ENCODE measurements at regions not wholly inside any gene's neighbourhood (a gene's known extent, or its start where the extent isn't known, plus 50 kb on each side); places are given as distances from the start of the nearest gene placed in this dataset.

DNA sequence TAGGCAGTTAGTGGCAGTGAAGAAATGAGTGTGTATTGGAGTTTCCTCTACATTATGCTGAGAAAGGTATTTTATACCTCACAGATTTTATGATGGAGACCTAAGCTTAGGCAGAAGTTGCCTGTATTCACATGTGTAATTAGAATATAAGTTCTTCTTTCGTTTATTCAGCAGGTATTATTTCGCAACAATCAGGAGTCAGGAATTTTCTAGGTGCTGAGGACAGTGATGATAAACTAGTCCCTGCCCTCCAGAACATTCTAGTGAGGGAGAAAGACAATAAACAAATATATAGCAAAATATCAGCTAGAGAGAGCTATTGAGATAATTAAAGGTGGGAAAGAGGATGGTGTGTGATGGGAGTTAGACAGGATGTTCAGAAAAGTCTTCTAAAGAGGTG lies 345.7 kb downstream of the GRIN2B start:
- in situ Hi-C loops (cut with HindIII; ENCODE audit: low pct_unique_long_range_greater_than_20kb, low sequenced_read_pairs) = no loop called here
- DNase-seq (ENCODE audit: low read depth) = no peak

DNA sequence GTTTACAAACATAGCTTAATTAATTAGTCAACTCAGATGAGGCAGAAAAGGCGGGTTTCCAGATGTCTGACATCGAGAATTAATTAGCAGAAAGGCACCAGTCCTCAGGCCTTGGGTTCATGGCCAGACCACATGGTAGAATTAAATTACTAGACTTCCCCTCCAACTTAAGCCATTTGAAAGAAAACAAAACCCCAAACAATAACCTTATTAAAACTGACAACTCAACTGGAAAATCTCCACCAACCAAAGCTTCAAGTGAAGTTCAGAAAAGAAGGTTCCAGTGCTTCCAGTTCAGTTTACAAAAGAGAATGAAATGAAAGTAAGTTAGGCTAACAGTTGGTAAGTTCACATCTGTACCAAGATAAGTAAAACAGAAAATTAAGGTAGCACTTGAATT lies 349.5 kb downstream of the GRIN2B start:
- in situ Hi-C loops (cut with HindIII; ENCODE audit: low pct_unique_long_range_greater_than_20kb, low sequenced_read_pairs) = no loop called here
- DNase-seq (ENCODE audit: low read depth) = no peak

DNA sequence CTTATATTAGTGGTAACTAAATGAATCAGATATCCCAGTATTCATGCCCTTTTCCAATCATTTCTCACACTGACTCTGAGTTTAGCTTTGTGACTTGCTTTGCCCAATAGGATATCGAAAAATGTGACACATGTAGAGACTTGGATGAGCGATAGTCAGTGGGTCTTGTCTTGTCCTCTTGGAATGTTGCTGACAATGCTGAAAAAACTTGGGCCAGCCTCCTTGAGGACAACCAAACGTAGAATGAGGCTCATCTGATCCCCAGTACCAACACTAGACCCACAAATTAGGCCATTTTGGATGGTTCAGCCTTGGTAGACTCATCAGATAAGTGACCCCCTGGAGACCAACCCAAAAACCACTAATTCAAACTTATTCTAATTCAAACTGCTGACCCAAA lies 351.0 kb downstream of the GRIN2B start:
- in situ Hi-C loops (cut with HindIII; ENCODE audit: low pct_unique_long_range_greater_than_20kb, low sequenced_read_pairs) = no loop called here
- DNase-seq (ENCODE audit: low read depth) = no peak

DNA sequence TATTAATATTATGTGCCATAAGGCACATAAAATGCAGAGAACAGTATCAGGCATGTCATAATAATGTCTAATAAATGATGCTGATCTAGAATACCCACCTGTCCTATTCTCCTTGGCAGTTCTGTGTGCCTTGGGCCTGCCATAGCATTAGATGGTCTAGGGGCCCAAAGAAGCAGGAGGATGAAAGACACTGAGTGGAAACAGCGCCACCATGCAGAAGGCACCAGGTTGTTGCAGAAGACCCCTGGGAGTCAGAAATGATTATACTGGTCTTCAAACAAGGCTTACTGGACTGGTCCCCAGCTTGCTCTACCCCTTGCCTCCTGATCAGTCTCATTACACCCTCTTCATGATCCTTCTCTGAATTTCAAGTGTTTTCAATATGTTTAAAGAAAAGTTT lies 353.3 kb downstream of the GRIN2B start:
- in situ Hi-C loops (cut with HindIII; ENCODE audit: low pct_unique_long_range_greater_than_20kb, low sequenced_read_pairs) = no loop called here
- no peak for DNase-seq (ENCODE audit: low read depth)

DNA sequence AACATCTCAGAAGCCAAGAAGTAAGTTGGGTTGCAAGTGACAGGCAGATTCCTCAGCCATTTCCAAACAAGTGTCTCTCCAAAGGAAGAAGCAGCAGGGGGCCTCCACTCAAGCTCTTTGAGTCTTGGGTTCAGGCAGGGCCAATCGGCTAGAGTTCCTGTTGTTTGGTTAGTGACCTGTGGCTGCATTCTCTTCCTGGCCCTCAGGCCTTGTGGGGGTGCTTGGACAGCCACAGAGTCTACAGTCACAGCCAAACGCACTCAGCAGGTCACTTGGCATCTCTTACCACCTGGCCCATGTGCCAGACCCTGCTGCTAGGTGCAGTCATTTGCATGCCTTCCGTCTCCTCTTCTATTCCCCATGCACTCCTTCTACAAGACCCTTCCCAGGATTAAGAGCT lies 353.9 kb downstream of the GRIN2B start:
- DNase-seq (ENCODE audit: low read depth) = no peak
- in situ Hi-C loops (cut with HindIII; ENCODE audit: low pct_unique_long_range_greater_than_20kb, low sequenced_read_pairs) = no loop called here

DNA sequence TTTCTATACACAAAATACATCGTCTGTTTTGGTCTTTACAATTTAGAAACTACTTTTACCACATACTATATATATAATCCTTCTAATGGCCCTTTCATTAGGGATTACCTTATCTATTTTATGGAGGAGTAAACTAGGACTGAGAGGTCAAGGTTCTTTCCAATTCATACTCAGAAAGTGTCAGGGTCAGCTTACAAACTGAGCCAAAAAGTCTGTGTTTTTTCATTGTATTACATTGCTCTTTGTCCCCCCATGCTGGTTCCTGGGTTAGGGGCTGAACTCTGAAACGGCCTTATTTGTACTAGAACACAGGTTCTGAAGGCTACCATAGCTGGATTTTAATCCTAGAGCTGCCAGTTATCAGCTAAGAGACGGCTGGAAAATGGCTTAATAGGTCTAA lies 368.1 kb downstream of the GRIN2B start:
- no peak for DNase-seq (ENCODE audit: low read depth)
- in situ Hi-C loops (cut with HindIII; ENCODE audit: low pct_unique_long_range_greater_than_20kb, low sequenced_read_pairs) = no loop called here

DNA sequence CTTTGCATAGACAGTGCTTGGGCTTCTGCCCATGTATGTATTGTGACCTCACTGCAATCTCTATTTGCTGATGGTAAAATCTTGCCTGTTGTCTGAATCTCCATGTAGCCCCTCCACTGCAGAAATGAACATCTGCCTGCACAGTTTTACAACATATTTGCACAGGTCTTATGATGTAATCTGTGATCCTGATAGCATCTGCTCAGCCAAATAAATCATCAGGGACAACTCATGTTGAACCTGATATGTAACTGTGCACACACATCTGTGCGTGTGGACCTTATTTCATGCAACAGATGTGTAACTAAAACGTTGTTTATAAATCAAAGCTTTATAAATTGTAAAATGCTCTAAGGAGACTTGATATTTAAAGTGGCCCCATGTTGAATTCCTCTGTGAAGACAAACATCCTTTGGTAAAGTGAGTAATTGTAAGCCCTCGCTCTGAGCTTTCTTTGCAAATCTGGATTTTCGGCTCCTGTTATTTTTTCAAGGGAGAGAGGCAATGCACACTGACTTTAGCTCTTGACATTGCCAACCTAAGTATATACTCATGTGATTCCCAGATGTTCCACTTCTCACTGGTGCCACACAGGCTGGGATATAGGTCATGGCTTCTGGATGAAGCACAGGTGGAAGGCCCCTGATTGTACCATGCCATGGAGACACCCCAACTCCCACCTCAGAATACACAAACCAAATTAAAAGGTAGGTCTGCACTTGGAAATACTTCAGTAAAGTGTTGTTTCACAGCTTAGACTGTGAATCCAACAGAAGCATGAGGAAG lies 371.3 kb downstream of the GRIN2B start:
- in situ Hi-C loops (cut with HindIII; ENCODE audit: low pct_unique_long_range_greater_than_20kb, low sequenced_read_pairs) = no loop called here
- DNase-seq (ENCODE audit: low read depth) = no peak

DNA sequence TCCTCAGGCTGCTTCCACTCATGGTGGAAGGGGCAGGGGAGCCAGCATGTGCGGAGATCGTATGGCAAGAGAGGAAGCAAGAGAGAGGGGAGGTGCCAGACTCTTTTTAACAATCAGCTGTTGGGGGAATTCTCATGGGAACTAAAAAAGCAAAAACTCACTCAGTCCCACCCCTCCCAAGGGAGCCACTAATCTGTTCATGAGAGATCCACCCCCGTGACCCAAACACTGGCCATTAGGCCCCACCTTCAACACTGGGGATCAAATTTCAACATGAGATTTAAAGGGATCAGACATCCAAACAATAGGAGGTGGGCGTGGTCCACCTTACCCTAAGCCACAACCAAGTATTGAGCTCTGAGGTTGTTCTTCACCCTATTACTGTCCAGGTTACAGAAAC lies 375.1 kb downstream of the GRIN2B start:
- in situ Hi-C loops (cut with HindIII; ENCODE audit: low pct_unique_long_range_greater_than_20kb, low sequenced_read_pairs) = no loop called here
- peak; percentile 8 for DNase-seq (ENCODE audit: low read depth)

DNA sequence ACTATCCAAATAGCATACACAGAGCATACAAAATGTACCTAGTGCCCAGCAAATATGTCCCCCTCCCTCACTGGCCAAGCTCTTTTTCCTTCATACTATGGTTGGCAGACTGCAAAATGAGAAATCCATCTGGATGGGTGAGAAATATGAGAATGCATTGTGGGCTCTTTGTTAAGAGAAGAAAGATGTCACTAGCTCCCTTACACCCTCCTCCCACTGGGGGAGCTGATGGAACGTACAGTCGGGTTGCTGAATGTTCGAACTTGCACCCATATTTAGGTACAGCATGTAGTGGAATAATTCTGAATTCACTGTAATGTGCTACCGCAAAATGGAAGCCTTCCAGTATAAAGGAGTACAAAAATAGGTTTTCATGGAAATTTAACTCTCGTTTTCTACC lies 377.4 kb downstream of the GRIN2B start:
- no peak for DNase-seq (ENCODE audit: low read depth)
- in situ Hi-C loops (cut with HindIII; ENCODE audit: low pct_unique_long_range_greater_than_20kb, low sequenced_read_pairs) = no loop called here

DNA sequence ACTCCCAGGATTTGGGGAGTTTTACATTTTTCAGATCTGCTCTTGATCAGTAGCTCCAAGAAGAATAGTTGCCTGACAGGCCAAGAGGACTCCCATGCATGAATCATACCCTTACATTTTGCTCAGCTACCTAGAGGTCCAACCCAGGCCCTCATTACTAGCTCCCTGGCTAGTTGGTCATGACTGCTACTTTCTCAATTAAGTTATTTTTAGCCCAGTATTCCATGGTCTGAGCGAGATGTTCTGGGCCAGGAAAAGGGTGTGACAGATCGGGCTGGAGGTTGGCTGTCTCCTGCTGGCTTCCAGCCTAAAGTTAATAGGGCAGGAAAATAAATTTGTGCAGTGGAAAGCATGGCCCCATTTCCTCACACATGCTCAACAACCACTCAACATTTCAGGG lies 379.2 kb downstream of the GRIN2B start:
- DNase-seq (ENCODE audit: low read depth) = no peak
- in situ Hi-C loops (cut with HindIII; ENCODE audit: low pct_unique_long_range_greater_than_20kb, low sequenced_read_pairs) = no loop called here

DNA sequence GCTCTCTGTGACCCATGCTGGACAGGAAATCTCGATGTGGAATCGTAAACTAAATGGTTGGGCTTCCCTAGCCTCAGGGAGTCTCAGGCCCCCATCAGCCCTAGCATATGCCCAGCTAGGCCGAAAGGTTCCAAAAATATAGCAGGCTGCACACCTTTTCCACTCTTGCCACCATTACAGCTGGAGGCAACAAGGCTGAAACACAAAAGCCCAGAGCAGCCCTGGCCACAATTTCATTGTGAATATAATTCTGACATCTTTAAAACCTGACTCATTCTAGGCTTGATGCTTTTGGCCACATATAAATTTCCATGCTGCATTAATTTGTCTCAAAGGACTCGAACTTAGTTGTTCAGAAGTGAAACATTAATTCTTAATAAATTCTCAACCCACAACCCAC lies 382.2 kb downstream of the GRIN2B start:
- no peak for DNase-seq (ENCODE audit: low read depth)
- in situ Hi-C loops (cut with HindIII; ENCODE audit: low pct_unique_long_range_greater_than_20kb, low sequenced_read_pairs) = no loop called here

DNA sequence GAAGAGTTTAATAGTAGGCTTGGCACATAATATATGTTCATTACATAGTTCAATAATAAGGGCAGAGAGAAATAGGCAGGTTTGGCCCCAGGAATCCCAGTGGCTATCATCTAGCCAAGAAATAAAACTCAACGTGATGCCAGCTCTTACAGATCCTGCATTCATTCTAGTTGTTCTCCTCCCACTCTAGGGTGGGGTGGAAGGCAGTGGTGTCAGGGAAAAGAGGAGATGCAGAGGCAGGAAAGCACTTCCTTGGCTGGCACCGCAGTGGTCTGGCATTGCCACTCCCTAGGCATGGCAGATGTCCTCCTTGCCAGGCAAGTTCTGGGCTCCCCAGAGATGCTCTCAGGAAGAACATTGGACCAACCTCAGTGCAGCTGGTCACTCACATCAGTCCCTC lies 383.6 kb downstream of the GRIN2B start:
- DNase-seq (ENCODE audit: low read depth) = no peak
- in situ Hi-C loops (cut with HindIII; ENCODE audit: low pct_unique_long_range_greater_than_20kb, low sequenced_read_pairs) = no loop called here

DNA sequence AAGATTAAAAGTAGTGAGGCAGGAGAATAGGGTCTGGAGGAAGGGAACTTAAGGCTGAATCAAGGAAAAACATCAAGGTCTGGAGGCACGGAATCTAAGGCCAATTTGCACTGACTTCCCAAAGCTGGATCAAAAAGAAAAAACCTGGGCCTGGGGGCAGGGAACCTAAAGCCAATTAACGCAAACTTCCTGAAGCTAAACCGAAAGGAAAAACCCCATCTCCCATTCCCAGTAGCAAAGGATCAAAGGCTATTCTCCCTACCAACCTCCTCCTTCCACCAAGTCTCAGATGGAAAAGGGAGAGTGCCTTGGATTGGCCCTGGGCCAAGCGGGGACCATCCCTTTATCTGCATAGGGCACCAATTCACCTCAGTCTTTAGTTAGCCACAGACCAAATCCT lies 384.2 kb downstream of the GRIN2B start:
- in situ Hi-C loops (cut with HindIII; ENCODE audit: low pct_unique_long_range_greater_than_20kb, low sequenced_read_pairs) = no loop called here
- no peak for DNase-seq (ENCODE audit: low read depth)

DNA sequence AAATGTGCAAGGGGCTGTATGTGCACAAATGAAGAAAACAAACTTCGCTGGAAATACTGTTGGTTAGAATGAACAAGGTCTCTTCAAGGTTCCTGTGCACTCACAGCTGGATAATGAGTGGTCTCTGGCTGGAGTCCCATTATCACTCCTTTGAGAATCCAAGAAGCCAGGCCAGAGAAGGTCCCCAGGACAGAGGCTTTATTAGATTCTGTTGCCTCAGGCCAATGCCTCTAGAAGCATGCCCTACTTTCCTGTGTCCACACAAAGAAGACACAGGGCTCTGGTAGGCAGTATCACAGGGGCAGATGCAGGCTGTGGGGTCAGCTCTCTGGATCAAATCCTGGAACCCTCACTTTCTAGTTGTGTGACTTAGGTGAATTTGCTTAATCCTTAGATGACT lies 384.7 kb downstream of the GRIN2B start:
- no peak for DNase-seq (ENCODE audit: low read depth)
- in situ Hi-C loops (cut with HindIII; ENCODE audit: low pct_unique_long_range_greater_than_20kb, low sequenced_read_pairs) = no loop called here

DNA sequence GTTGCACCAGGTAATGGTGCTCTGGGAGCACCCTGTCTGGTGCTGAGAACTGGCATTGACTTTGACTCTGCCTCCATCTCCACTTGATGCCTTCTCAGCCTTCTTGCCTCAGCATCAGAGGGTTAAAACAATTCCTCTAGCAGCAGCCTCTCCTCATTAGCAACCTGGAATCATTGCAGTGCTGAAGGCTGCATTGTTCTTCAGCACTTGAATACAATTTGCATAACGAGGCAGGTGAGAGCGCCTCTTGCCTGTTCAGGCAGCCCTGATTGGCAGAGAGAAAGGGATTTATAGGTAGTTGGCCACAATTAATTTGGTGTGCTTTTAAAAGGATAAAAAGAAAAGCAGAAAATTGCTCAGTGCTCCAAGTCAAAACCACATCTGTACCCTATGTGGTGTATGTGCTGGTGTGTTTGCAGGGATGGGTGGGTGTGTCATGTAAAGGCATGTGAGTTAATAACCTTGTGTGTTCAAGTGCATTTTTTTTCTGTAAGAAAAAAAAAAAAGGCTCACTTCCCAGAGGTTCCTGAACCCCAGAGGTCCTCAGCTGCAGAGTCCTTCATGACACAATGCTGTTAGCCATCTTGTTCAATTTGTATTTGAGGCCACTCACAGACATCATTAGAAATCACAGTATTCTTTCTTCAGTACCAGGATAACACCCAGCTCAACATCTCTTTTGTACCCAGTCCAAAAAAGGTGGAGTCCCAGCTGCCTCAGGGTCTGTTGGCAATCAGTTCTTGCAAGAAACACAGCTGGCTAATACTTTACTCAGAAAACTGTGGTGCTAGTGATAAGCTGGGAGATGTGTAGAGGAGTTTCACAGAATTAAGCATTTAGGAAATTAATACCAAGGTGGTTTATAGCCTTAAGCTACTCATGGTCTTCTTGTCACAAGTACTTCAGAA lies 385.6 kb downstream of the GRIN2B start:
- in situ Hi-C loops (cut with HindIII; ENCODE audit: low pct_unique_long_range_greater_than_20kb, low sequenced_read_pairs) = no loop called here
- DNase-seq (ENCODE audit: low read depth) = no peak

DNA sequence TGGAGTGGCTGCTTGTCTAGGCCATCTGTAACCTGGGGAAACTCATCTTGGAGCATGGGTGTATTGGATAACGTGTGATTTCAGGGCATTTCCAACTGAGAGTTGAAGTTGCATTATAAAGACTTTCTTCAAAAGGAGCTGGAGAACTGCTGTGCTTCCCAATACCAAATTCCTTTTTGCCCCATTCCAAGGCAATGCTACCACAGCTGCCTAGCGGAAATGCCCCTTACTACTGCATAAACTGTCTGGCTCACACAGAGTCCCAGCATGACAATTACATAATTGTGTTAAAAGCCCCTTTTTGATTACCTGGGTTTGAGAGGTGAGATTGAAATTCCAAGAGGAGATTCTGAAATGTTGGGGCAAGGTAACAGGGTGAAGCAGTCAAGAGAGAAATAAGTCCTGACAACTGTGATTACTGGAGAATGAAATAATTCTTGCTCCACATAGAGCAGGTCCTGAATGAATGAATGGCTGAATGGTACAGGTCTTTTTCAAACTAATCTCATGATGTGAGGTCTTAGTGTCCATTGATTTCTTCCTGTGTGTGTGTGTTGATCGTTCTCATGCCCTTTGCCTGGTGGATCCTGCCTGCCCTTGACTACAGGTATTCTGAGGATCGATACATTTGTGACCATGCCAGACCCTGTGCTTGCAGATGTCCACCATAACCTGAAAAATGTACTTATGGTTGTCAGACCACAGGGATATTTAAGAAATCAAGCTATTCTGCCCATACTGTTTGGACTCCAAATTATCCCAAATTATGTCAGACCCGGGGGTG lies 386.5 kb downstream of the GRIN2B start:
- in situ Hi-C loops (cut with HindIII; ENCODE audit: low pct_unique_long_range_greater_than_20kb, low sequenced_read_pairs) = no loop called here
- no peak for DNase-seq (ENCODE audit: low read depth)

DNA sequence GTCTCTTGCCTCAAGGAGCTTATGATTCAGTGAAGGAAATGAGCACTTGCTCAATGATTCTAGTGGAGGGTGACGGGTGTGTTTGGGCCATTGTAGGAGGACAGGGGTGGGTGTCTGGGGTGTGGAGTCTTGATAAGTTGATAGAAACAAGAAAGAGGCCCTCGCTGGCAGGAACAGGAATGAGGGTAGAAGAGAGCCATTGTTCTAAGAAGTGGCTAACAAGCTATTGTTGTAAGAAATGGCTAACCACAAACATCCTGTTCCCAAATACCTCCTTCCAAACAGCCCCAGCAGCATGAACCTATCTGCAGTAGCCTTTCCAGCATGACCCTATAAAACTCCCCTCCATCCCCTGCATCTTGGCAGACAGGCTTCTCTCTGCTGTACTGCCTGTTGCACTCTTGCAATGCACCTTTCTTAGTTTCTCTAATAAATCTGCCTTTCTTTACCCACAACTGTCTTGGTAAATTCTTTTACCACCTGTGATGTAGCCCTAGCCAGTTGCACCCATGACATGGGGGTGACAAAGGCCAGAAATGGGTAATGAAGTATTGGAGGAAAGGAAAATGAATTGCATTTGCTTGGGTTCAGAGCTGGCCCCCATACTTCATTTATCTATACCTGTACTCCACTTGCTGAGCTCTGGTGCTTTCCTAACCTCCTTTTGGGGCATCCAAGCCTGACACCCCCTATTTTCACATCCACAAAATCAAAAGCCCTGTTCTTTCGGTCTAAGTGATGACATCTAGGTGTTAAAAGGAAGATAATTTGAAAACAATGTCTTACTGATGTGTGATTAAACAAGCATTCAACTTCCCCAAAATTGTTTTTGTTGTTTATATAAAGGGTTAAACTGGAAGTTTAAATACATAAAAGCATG lies 389.1 kb downstream of the GRIN2B start:
- no peak for DNase-seq (ENCODE audit: low read depth)
- in situ Hi-C loops (cut with HindIII; ENCODE audit: low pct_unique_long_range_greater_than_20kb, low sequenced_read_pairs) = no loop called here

DNA sequence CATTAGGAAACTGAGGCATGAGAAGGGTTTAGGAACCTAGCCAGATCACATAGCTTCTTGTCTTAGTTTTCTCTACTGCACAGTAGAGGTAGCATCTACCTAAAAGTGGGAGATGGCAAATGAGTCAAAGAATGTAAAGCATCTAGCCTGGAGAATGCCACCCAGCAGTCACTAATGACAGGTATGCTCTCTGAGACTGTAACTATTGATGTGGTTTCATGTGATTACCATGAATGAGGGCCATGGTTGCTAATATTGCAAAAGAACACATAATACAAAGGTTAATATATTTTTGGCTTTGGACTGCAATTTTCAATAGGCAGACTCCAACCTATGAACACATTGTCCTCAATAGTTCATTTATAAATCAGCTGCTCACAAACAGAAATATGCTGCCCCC lies 389.9 kb downstream of the GRIN2B start:
- in situ Hi-C loops (cut with HindIII; ENCODE audit: low pct_unique_long_range_greater_than_20kb, low sequenced_read_pairs) = no loop called here
- DNase-seq (ENCODE audit: low read depth) = no peak
